ENCODE measurements at regions not wholly inside any gene's neighbourhood (a gene's known extent, or its start where the extent isn't known, plus 50 kb on each side); places are given as distances from the start of the nearest gene placed in this dataset.

- Histone ChIP-seq H3K9me3 (replicated peaks; ENCODE audit: insufficient read depth, low read length) (no peaks in the 10 kb centered on the region), H3K4me3 (ENCODE audit: low read length) (no peak overlapping the region), H3K27me3 (replicated peaks; ENCODE audit: insufficient read depth, low read length) (no peaks in the 10 kb centered on the region), H3K9ac (ENCODE audit: low read length) (no peak overlapping the region), H3K36me3 (replicated peaks; ENCODE audit: insufficient read depth, low read length) (no peaks in the 10 kb centered on the region; the same call in 1 of the 2 replicates), H2AFZ (ENCODE audit: low read length) (no peak overlapping the region), H3K27ac (ENCODE audit: low read length) (no peak overlapping the region), H3K9me2 (replicated peaks; ENCODE audit: insufficient read depth, low read length) (no peaks in the 10 kb centered on the region), H3K4me1 (ENCODE audit: low read length) (no peaks in the 10 kb centered on the region), H4K20me1 (ENCODE audit: insufficient read depth, low read length) (no peaks in the 10 kb centered on the region), H3K4me2 (ENCODE audit: low read depth, low read length) (no peak overlapping the region), H3K79me2 (ENCODE audit: low read length) (no peaks in the 10 kb centered on the region), H3F3A (ENCODE audit: insufficient read depth, low read length) (no peaks in the 10 kb centered on the region)
- TF ChIP-seq EZH2phosphoT487 (IDR thresholded peaks at IDR 0.05; ENCODE audit: low read length) (no peak), EZH2 (optimal IDR thresholded peaks at IDR 0.05; ENCODE audit: low read depth, low read length) (no peak)
- TF ChIP-seq, protein P1, sequence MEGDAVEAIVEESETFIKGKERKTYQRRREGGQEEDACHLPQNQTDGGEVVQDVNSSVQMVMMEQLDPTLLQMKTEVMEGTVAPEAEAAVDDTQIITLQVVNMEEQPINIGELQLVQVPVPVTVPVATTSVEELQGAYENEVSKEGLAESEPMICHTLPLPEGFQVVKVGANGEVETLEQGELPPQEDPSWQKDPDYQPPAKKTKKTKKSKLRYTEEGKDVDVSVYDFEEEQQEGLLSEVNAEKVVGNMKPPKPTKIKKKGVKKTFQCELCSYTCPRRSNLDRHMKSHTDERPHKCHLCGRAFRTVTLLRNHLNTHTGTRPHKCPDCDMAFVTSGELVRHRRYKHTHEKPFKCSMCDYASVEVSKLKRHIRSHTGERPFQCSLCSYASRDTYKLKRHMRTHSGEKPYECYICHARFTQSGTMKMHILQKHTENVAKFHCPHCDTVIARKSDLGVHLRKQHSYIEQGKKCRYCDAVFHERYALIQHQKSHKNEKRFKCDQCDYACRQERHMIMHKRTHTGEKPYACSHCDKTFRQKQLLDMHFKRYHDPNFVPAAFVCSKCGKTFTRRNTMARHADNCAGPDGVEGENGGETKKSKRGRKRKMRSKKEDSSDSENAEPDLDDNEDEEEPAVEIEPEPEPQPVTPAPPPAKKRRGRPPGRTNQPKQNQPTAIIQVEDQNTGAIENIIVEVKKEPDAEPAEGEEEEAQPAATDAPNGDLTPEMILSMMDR (IDR thresholded peaks at IDR 0.05; ENCODE audit: low read length) = no peak
- DNase-seq = no peak
Observed at GRCh38 chr22:48711031-48711431, 1116.6 kb downstream of the BRD1 start.

GRCh38 chr22:48710410-48710809 is 1117.3 kb downstream of the BRD1 start:
- H3K9me2 ChIP-seq (replicated peaks; ENCODE audit: insufficient read depth, low read length) = no peaks in the 10 kb centered on the region
- H2AFZ ChIP-seq (ENCODE audit: low read length) = no peak overlapping the region
- TF ChIP-seq EZH2phosphoT487 (IDR thresholded peaks at IDR 0.05; ENCODE audit: low read length) (no peak), EZH2 (optimal IDR thresholded peaks at IDR 0.05; ENCODE audit: low read depth, low read length) (no peak)
- TF ChIP-seq, protein P1 (IDR thresholded peaks at IDR 0.05; ENCODE audit: low read length) = no peak
- DNase-seq = no peak
- H3K27ac ChIP-seq (ENCODE audit: low read length) = no peak overlapping the region
- H3K4me3 ChIP-seq (ENCODE audit: low read length) = no peak overlapping the region
- H3K79me2 ChIP-seq (ENCODE audit: low read length) = no peaks in the 10 kb centered on the region
- no peaks in the 10 kb centered on the region for H3F3A ChIP-seq (ENCODE audit: insufficient read depth, low read length)
- no peaks in the 10 kb centered on the region for H3K4me1 ChIP-seq (ENCODE audit: low read length)
- no peaks in the 10 kb centered on the region for H4K20me1 ChIP-seq (ENCODE audit: insufficient read depth, low read length)
- H3K4me2 ChIP-seq (ENCODE audit: low read depth, low read length) = no peak overlapping the region
- H3K9ac ChIP-seq (ENCODE audit: low read length) = no peak overlapping the region
- H3K36me3 ChIP-seq (replicated peaks; ENCODE audit: insufficient read depth, low read length) = no peaks in the 10 kb centered on the region; the same call in 1 of the 2 replicates
- H3K27me3 ChIP-seq (replicated peaks; ENCODE audit: insufficient read depth, low read length) = no peaks in the 10 kb centered on the region
- no peaks in the 10 kb centered on the region for H3K9me3 ChIP-seq (replicated peaks; ENCODE audit: insufficient read depth, low read length)

GRCh38 chr22:48709976-48710375 is 1117.7 kb downstream of the BRD1 start:
- Histone ChIP-seq H3K79me2 (ENCODE audit: low read length) (no peaks in the 10 kb centered on the region), H3K27me3 (replicated peaks; ENCODE audit: insufficient read depth, low read length) (no peaks in the 10 kb centered on the region), H3K9me3 (replicated peaks; ENCODE audit: insufficient read depth, low read length) (no peaks in the 10 kb centered on the region), H3K9me2 (replicated peaks; ENCODE audit: insufficient read depth, low read length) (no peaks in the 10 kb centered on the region), H3F3A (ENCODE audit: insufficient read depth, low read length) (no peaks in the 10 kb centered on the region), H3K4me2 (ENCODE audit: low read depth, low read length) (no peak overlapping the region), H3K9ac (ENCODE audit: low read length) (no peak overlapping the region), H2AFZ (ENCODE audit: low read length) (no peak overlapping the region), H3K4me3 (ENCODE audit: low read length) (no peak overlapping the region), H3K4me1 (ENCODE audit: low read length) (no peaks in the 10 kb centered on the region), H3K27ac (ENCODE audit: low read length) (no peak overlapping the region), H3K36me3 (replicated peaks; ENCODE audit: insufficient read depth, low read length) (no peaks in the 10 kb centered on the region; the same call in 1 of the 2 replicates), H4K20me1 (ENCODE audit: insufficient read depth, low read length) (no peaks in the 10 kb centered on the region)
- DNase-seq = no peak
- TF ChIP-seq, protein P1 (IDR thresholded peaks at IDR 0.05; ENCODE audit: low read length) = no peak
- TF ChIP-seq EZH2 (optimal IDR thresholded peaks at IDR 0.05; ENCODE audit: low read depth, low read length) (no peak), EZH2phosphoT487 (IDR thresholded peaks at IDR 0.05; ENCODE audit: low read length) (no peak)

Measured in MM.1S (cell line).